NOMO-1 (cell line): ENCODE measurements at regions not wholly inside any gene's neighbourhood (a gene's known extent, or its start where the extent isn't known, plus 50 kb on each side); places are given as distances from the start of the nearest gene placed in this dataset.

Source experiments
- DNase-seq, 2 experiments: peaks; one replicate each; lab custom pipeline; 2025; ENCODE audit not compliant: unreplicated experiment in 2 of 2; lab: John Stamatoyannopoulos, UW

DNA sequence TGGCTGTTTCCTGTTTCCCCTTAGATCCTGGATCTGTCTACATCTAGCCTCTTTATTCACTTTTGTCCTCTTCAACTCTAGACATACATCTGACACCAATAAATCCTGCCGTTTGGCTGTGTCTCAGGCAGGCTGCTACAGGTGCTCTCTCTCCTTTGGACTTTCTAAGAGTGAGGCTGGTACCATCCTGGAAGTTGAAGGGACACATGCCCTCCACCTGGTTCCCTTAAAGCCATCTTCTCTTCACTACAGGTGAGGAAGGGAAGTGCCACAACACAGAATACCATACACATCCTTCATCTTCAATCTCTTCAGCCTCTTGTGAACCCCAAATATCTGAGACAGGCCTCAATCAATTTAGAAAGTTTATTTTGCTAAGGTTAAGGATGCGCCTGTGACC is 137.9 kb downstream of the BACH1 start:
- DNase-seq, result no peak

DNA sequence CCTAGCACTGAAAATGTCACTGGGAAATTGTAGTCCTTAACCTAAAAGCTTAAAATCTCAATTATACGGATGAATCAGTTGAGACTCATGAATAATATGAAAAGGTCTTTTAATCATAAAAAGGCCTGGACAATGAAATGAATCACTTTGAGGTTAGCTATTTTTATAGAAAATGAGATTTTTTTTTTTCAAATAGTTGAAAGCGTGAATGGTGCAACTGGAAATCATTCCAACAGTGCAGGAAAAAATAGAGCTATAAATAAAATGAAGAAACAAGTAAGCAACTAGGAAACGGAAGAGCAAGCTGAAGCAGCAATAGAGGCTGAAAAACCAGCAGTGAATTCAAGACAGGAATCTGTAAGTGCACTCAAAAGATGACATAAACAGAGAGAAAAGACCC is 142.9 kb downstream of the BACH1 start:
- no peak for DNase-seq

- no peak for DNase-seq
Observed at GRCh38 chr21:29443411-29444010, 144.8 kb downstream of the BACH1 start.

DNA sequence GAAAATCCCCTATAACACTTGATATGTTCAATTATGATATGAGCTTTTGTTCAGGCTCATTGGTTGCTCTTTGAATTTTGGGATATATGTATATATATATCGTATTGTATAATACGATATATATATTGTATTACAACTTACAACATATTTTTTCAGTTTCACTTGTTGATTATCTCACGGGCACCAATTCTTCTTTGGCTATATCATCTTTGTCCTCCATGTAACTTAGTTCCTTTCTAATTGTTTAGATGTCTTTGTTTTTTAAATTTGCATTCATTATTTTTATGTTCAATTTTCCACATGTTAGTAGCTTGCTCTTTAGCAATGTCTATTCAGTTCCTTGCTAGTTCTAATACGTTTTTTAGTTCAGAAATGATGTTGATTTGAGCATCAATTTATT is 150.0 kb downstream of the BACH1 start:
- no peak for DNase-seq

- no peak for DNase-seq
Observed at GRCh38 chr21:29449306-29449950, 150.7 kb downstream of the BACH1 start.

- no peak for DNase-seq
Observed at GRCh38 chr21:29450058-29450457, 151.3 kb downstream of the BACH1 start.

GRCh38 chr21:29453511-29453910 is 154.8 kb downstream of the BACH1 start:
- DNase-seq, result no peak

DNA sequence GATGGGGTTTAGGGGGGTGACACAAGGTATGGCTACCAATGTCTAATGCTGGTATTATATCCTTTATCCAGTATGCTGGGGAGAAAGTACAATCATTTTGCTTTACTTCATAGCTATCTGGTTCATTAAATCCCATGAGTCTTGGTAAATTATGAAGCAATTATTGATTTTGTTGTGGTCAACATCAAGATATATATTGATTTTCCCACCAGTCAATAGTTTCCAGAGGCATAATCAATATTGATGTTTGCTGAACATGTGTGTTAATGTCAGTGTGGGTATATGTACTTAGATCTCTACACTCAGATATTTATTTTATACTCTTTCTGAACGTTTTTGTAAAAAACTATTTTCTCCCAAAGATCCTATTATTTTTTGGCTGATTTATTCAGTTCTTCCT is 155.5 kb downstream of the BACH1 start:
- DNase-seq, result no peak

- DNase-seq, result no peak
Observed at GRCh38 chr21:29462479-29462878, 163.8 kb downstream of the BACH1 start.

GRCh38 chr21:29465546-29465945 is 166.8 kb downstream of the BACH1 start:
- DNase-seq, result no peak

DNA sequence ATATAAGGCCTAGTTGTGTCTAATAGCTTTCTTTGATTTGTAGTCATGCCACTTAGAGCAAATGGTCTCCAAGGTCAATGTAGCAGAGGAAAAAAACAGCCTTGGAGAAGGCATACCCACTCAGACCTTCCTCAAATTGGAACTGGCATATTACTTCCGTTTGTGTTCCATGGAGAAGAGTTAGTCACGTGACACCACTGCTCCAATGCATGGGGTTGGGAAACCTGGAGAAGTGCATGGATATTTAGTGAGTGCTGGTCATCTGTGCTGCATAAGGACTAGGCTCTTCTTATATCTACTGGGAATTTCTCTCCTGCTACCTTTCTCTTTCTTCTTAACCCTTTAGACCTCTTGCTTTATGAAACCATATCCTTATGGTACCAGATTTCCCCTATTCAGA is 167.8 kb downstream of the BACH1 start:
- DNase-seq, result no peak

GRCh38 chr21:29470397-29470796 is 171.7 kb downstream of the BACH1 start:
- DNase-seq, result no peak

DNA sequence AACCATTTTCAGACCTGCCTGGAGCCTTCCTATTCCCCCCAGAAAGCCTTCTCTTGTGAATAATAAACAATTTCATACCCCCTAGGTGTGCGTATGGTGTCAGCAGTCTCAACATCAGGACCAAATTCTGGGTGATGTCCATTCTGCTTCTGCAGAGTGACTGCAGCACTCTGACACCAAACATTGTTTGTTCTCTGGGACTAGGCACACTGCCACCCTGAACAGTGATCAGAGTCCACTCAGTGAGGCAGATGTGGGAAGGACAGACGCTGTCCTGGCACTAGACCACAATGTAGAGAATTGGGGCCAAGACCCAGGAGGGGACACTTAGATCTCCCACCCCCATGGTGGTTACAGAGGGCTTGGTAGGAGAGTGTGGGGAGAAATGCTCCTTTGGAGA is 175.1 kb downstream of the BACH1 start:
- DNase-seq, result no peak

DNA sequence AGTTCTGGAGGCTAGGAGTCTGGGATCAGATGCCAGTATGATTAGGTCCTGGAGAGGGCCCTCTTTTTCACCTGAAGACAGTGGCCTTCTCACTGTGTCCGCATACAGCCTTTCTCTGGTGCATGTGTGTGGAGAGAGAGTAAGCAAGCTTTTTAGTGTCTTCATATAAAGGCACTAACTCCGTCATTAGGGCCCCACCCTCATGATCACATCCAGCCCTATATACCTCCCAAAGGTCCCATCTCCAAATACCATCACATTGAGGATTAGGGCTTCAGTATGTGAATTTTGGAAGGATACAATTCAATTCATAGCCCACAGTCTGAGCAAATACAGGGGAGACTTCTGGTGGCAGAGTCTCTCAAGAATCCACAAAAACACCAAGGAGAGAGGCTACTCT is 176.6 kb downstream of the BACH1 start:
- DNase-seq, result no peak

GRCh38 chr21:29477347-29477746 is 178.6 kb downstream of the BACH1 start:
- no peak for DNase-seq

DNA sequence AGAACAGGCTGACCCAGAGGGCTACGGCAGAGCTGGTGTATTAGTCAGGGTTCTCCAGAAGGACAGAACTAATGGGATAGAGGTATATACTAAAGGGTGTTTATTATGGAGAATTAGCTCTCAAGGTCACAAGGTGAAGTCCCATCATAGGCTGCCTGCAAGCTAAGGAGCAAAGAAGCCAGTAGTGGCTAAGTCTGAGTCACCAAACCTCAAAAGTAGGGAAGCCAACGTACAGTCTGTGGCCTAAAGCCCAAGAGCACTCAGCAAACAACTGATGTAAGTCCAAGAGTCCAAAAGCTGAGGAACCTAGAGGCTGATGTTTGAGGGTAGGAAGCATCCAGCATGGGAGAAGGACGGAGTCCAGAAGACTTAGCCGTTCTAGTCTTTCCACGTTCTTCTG is 179.2 kb downstream of the BACH1 start:
- peak; percentile 61 to 64 for DNase-seq

- no peak for DNase-seq
Observed at GRCh38 chr21:29481081-29481480, 182.4 kb downstream of the BACH1 start.

DNA sequence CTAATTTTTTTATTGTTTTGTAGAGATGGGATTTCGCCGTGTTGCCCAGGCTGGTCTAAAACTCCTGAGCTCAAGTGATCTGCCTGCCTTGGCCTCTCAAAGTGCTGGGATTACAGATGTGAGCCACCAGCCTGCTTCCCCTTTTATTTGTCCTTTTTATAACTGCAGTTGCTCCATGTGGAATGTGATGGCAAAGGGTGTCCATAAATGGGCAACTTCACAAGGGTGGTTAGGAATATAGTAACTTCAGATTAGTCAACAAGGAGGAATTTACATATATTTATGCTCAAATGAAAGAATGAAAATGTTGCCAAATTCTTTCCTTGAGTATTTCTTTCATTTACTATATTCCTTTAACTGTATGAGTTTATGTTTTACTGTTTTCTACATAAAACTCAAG is 182.9 kb downstream of the BACH1 start:
- no peak for DNase-seq

- no peak for DNase-seq
Observed at GRCh38 chr21:29486306-29486807, 187.6 kb downstream of the BACH1 start.
